HPDE6-E6E7 (cell line): ENCODE measurements at regions not wholly inside any gene's neighbourhood (a gene's known extent, or its start where the extent isn't known, plus 50 kb on each side); places are given as distances from the start of the nearest gene placed in this dataset.

Experiments
- DNase-seq: peaks from one replicate; pipeline ENCODE4 v3.0.0; 2011; ENCODE audit warnings: missing footprints; ENCODE audit errors: extremely low spot score

DNA sequence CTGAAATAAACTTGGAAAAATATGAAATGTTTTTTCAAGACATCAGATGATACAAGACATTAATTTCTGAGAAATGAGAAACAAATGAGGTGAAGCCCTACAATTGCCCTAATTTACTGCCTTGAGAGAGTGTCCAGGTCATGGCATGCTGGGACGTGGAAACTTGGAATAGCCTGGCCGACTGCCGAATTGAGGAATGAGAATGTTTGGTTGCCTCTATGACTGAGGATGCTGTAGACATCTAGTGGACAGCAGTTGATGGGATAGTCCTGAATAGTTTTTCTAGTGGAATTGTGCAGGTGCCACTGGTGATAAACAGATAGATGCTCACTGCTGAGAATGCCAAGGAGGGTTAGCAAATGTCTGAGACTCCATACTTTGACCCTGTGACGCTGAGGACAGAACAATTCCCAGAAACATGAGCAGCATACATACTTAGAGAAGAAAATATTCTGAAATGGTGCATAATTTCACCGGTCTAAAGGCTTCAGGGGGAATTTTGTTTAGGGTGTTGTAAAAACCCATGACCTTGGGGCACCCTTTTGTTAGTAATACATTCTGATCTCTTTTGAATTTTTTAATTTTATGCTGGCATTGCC, 56.5 kb upstream of the CWC22 start:
- DNase-seq = no peak

DNA sequence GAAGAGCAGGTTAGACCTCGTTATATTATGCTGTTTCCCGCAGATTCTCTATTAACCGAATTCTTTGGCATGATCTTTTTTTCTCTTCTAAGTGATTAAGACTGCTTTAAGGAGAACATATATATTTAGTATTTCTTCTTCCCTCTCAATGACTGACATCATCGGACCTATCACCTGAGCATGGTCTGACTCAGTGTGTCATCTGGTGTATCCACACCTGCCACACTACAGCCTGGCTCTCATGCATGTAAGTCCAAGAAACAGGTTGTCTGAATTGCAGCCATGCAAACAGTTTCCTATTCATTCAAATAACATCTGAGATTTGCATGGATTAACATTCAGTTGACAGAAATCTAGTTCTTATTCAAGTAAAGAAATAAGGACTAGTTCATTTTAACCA, 55.1 kb upstream of the CWC22 start:
- no peak for DNase-seq

DNA sequence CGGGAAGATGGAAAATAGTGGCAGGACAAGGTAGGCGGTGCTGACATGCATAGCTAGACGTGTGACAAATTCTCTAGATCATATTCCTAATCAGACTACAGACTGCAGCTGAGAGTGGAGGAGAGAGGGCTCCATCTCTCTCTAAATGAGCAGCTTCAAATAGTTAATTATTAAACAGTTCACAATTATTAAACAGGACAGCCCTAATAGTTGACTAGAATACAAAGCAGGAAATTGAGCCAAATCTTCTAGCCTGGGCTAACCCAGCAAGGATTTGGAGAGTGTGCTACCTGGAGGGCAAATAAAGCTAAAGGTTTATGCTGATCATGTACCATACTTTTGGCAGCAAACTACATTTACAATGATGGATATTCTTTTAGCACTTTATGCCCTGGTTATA, 54.4 kb upstream of the CWC22 start:
- no peak for DNase-seq

DNA sequence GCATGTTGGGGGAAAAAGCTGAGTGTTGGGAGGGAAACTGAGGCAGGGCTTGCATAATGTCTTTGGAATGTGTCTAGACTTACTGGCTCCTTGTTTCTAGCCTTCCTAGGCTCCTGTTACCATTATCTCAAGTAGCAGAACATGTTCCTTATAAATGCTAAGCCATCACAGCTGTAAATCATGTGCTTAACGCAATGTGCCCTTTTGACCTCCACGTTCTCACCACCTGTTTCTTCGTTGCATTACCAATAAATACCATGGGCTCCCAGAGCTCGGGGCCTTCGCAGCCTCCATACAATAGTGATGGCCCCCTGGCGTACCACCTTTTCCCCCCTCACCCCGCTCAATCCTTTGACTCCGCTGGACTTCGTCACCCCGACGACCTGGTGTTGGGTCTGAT, 54.0 kb upstream of the CWC22 start:
- no peak for DNase-seq

DNA sequence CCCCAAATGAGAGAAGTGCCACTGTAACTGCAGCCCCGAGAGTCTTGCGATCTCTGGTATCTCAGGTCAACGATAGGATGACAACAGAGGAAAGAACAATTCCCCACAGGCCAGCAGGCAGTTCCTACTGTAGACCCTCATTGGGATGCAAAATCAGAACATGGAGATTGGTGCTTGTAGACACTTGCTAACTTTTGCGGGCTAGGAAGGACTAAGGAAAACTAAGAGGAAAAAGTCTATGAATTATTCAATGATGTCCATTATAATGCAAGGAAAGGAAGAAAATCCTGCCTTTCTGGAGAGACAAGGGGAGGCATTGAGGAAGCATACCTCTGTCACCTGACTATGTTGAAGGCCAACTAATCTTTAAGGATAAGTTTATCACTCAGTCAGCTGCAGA, 51.9 kb upstream of the CWC22 start:
- DNase-seq = no peak

DNA sequence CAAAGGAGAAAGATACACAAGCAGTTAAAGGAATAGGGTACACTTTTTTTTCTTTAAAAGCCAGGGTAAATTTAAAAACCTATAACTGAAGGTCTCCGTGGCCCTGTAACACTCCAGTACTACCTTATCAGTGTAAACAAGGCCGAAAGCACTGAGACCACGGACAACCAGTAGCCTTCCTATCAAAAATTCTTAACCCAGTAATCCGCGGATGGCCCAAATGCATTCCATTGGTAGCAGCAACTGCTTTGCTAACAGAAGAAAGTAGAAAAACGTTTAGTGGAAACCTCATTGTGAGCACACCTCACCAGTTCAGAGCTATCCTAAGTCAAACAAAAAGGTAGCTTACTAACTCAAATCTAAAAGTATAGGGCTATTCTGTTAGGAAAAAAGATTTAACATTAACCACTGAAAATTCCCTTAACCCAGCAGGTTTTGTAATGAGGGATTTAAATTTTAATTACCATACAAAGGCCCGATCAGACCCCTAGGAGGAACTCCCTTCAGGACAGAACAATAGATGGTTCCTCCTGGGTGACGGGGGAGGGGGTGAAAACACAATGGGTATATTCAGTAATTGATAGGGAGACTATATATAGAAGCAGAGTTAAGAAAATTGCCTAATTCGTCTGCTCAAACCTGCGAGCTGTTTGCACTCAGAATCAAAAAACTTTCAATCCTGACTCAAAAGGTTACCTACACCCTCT, 50.8 kb upstream of the CWC22 start:
- DNase-seq = no peak
